HUDEP-2 (cell line): ENCODE measurements at regions not wholly inside any gene's neighbourhood (a gene's known extent, or its start where the extent isn't known, plus 50 kb on each side); places are given as distances from the start of the nearest gene placed in this dataset.
"Not testable (repeated sequence)": the region's sequence is repeated elsewhere in the genome, so short reads cannot be mapped to it uniquely, and the experiment has no call there.

Source experiments
- DNase-seq, 76 experiments: peaks; one replicate each; lab custom pipeline; 2025; ENCODE audit not compliant: unreplicated experiment in 76 of 76; lab: John Stamatoyannopoulos, UW

GRCh38 chr5:13133951-13134350, 810.5 kb downstream of the DNAH5 start:
- DNase-seq, result no peak

- no peak for DNase-seq
Measured at GRCh38 chr5:13115476-13115875, 829.0 kb downstream of the DNAH5 start.

- DNase-seq, result no peak
Measured at GRCh38 chr5:13108265-13108664, 836.2 kb downstream of the DNAH5 start.

- no peak for DNase-seq
Measured at GRCh38 chr5:13107537-13107936, 837.0 kb downstream of the DNAH5 start.

- no peak for DNase-seq
Measured at GRCh38 chr5:13081116-13081515, 863.4 kb downstream of the DNAH5 start.

GRCh38 chr5:13072936-13073335, 871.6 kb downstream of the DNAH5 start:
- DNase-seq, result not testable (repeated sequence)

GRCh38 chr5:13063088-13063487, 881.4 kb downstream of the DNAH5 start:
- DNase-seq, result no peak

- DNase-seq, result no peak
Measured at GRCh38 chr5:13045897-13046551, 898.5 kb downstream of the DNAH5 start.

GRCh38 chr5:13034061-13034460, 910.4 kb downstream of the DNAH5 start:
- DNase-seq, result no peak

GRCh38 chr5:13029211-13029610, 915.3 kb downstream of the DNAH5 start:
- no peak for DNase-seq

- DNase-seq, result no peak
Measured at GRCh38 chr5:13027874-13028273, 916.6 kb downstream of the DNAH5 start.

- no peak for DNase-seq
Measured at GRCh38 chr5:13019729-13020128, 924.8 kb downstream of the DNAH5 start.

- no peak for DNase-seq
Measured at GRCh38 chr5:13003457-13003856, 941.0 kb downstream of the DNAH5 start.

GRCh38 chr5:12999667-13000066, 944.8 kb downstream of the DNAH5 start:
- DNase-seq, result no peak

GRCh38 chr5:12985142-12985541, 959.3 kb downstream of the DNAH5 start:
- no peak for DNase-seq

- no peak for DNase-seq
Measured at GRCh38 chr5:12974856-12975255, 969.6 kb downstream of the DNAH5 start.

- no peak for DNase-seq
Measured at GRCh38 chr5:12965804-12966203, 978.7 kb downstream of the DNAH5 start.

GRCh38 chr5:12959713-12960112, 984.8 kb downstream of the DNAH5 start:
- no peak for DNase-seq

GRCh38 chr5:12952409-12952808, 992.1 kb downstream of the DNAH5 start:
- no peak for DNase-seq

- no peak for DNase-seq
Measured at GRCh38 chr5:12951846-12952245, 992.6 kb downstream of the DNAH5 start.

GRCh38 chr5:12947379-12947778, 997.1 kb downstream of the DNAH5 start:
- no peak for DNase-seq

- not testable (repeated sequence) for DNase-seq
Measured at GRCh38 chr5:12945477-12945876, 999.0 kb downstream of the DNAH5 start.

- no peak for DNase-seq
Measured at GRCh38 chr5:12936221-12936620, 1008.3 kb downstream of the DNAH5 start.
